ENCODE measurements at regions not wholly inside any gene's neighbourhood (a gene's known extent, or its start where the extent isn't known, plus 50 kb on each side); places are given as distances from the start of the nearest gene placed in this dataset.

DNA sequence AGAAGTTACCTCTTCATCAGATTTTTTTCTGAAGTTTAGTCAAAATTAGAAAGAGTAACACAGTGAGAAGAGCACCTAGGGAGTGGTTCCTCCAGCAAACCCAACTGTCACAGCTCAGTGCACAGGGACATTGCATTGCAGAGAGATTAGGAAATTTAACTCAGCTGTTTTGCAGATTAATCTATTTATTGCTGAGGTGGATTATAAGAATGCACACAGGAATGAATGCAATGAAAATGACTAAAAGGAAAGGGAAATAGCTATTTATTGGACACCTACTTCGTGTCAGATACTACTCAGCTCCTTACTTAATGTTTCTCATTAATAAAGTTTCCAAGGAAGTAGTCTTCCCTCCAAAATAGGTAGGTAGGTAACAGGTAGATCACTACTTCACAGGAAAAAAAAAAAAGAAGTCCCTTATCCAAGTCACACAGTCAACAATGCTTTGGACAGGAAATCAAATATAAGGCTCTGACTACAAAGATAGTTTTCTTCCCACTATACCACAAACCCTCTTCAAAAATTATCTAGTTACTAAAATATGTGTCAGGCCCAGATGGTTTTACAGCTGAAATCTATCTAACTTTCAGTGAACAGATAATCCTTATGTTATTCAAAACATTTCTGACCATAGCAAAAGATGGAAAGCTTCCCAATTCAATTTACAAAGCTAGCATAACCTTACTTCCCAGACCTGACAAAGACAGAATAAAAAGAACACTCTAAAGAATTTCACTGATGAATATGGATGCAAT is 442.2 kb upstream of the MPDZ start:
- TF ChIP-seq, protein P1, sequence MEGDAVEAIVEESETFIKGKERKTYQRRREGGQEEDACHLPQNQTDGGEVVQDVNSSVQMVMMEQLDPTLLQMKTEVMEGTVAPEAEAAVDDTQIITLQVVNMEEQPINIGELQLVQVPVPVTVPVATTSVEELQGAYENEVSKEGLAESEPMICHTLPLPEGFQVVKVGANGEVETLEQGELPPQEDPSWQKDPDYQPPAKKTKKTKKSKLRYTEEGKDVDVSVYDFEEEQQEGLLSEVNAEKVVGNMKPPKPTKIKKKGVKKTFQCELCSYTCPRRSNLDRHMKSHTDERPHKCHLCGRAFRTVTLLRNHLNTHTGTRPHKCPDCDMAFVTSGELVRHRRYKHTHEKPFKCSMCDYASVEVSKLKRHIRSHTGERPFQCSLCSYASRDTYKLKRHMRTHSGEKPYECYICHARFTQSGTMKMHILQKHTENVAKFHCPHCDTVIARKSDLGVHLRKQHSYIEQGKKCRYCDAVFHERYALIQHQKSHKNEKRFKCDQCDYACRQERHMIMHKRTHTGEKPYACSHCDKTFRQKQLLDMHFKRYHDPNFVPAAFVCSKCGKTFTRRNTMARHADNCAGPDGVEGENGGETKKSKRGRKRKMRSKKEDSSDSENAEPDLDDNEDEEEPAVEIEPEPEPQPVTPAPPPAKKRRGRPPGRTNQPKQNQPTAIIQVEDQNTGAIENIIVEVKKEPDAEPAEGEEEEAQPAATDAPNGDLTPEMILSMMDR (IDR thresholded peaks at IDR 0.05; ENCODE audit: insufficient read depth, low read depth, low read length, missing control alignments), result no peak
- no peak overlapping the region for H3K4me3 ChIP-seq (ENCODE audit: low read length)
- DNase-seq (ENCODE audit: low read depth), result no peak

DNA sequence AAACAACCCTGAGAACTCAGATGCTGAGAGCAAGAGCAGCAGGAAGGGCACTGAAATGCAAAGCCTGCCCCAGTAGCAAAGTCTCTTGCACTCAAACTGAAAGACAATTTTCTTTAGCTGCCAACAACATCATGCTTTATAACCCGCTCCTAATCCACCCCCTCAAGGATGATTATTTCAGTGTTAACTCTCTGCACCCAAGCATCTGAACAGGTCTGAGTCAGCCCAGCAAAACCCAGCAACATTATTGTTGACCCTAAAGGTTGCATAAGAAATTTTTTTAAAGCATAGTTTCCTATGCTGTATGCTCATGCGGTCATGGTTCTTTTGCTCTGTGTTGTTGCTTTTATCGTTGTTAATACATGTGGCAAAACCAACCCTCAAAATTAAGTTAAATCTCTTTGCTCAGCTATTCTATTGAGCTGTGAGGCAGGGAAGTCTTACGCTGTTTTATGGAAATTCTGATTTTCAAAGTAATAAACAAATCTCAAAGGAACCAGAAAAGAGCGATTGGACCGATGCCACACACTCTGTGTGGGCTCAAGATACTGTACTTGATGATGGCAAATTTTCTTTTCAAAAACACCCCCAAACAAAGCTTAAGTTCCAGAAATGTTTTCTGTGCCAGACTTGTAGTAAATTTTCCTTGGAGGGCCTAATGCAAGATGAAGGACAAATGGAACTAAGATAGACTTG is 440.6 kb upstream of the MPDZ start:
- no peak overlapping the region for H3K4me3 ChIP-seq (ENCODE audit: low read length)
- TF ChIP-seq, protein P1 (IDR thresholded peaks at IDR 0.05; ENCODE audit: insufficient read depth, low read depth, low read length, missing control alignments), result no peak
- DNase-seq (ENCODE audit: low read depth), result peak; percentile 82

DNA sequence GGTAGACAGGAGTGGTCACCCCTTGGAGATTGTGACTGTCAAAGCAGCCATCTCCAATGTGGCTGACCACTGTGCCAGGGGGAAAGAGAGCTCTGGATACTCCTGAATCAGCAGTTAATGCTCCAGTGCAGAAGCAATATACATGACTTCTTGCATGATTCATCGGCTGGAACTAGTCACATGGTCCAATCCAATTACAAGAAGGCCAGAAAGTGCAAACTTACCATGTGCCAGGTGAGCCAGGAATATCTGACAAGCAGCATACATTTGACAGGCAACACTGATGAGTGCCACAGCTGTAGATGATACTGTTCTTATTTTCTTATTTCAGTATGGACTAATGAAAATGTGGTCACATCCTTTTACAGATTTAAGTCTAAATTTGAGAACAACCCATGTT is 440.0 kb upstream of the MPDZ start:
- peak; percentile 73 for DNase-seq (ENCODE audit: low read depth)
- H3K4me3 ChIP-seq (ENCODE audit: low read length), result no peak overlapping the region
- TF ChIP-seq, protein P1 (IDR thresholded peaks at IDR 0.05; ENCODE audit: insufficient read depth, low read depth, low read length, missing control alignments), result no peak

DNA sequence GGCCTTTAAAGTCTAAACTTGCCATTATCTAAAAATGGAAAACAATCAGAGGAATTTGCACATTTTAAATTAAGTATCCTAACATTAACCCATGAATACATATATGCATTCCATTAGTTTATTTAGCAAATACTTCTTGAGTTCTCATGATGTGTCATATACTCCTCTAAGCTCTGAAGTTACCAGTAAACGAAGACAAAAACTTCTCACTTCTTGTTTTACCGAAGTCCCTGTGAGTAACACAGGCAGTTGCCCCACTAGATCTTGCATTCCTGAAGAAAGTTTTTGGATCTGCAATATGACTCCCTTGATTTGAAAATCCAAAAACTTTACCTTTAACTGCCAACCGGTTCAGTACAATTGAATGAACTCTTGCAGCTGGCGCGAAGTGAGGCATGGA is 439.0 kb upstream of the MPDZ start:
- DNase-seq (ENCODE audit: low read depth), result peak; percentile 69
- TF ChIP-seq, protein P1 (IDR thresholded peaks at IDR 0.05; ENCODE audit: insufficient read depth, low read depth, low read length, missing control alignments), result no peak
- H3K4me3 ChIP-seq (ENCODE audit: low read length), result no peak overlapping the region

DNA sequence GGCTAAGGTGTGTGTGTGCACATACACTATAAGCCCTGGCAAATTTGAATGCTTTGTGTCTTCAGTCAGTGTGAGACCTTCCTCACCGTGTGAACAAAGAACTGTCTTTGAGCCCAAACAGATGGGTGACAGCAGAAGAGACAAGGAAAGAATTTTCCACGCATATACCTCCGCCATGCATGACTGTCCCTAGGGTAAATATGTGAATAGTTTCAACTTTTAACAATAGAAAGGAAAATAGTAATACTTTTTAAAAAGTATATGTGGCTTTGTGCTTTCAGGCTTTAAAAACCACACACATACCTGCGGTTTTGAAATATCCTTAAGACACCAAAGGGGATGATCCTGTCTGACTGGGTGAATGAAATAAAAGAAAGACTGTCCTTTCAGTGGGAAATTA is 438.6 kb upstream of the MPDZ start:
- TF ChIP-seq, protein P1 (IDR thresholded peaks at IDR 0.05; ENCODE audit: insufficient read depth, low read depth, low read length, missing control alignments), result no peak
- peak; percentile 60 for DNase-seq (ENCODE audit: low read depth)
- H3K4me3 ChIP-seq (ENCODE audit: low read length), result no peak overlapping the region

DNA sequence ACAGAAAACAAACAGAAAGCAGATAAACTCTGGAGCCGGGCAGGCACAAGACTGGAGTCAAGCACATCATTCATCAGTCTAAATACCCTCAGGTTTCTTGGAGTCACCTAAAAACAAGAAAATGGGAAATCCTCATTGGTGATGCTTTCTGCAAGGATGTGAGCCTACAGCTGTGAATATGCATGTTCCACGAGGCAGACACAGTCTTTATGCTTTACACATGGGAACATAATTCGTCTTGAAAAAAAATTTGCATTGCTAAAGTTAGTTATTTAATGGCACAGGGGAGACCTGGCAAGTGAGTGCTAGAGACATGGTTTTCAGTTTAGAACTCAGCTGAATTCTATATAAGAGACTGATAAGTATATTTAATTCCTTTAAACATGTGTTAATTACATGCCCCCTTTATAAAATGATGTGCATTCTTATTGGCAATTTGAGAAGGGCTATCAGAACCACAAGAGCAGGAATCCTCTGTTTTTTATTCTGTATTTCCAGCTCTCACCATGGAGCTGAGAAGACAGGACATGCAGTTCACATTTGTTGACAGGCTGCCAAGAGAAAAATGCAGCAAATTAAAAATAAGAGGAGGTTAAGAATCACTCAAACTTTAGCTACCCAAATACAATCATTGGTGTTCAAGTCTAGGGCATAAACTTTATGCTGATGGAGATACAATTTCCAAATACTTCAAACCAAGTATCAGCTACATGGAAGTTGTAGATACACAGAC is 438.0 kb upstream of the MPDZ start:
- no peak for DNase-seq (ENCODE audit: low read depth)
- TF ChIP-seq, protein P1 (IDR thresholded peaks at IDR 0.05; ENCODE audit: insufficient read depth, low read depth, low read length, missing control alignments), result no peak
- H3K4me3 ChIP-seq (ENCODE audit: low read length), result no peak overlapping the region

Data from epithelial cell of esophagus (primary cell).